Aorta (tissue), 5 donors: ENCODE measurements at regions not wholly inside any gene's neighbourhood (a gene's known extent, or its start where the extent isn't known, plus 50 kb on each side); places are given as distances from the start of the nearest gene placed in this dataset.
"Not testable (repeated sequence)": the region's sequence is repeated elsewhere in the genome, so short reads cannot be mapped to it uniquely, and the experiment has no call there.

Experiments used
- ATAC-seq: fragments of 200-7000 bp; cut with Tn5 transposase; one replicate; pipeline ENCODE4 v1.9.1; 2022; ENCODE audit warnings: moderate library complexity; ENCODE audit not compliant: low FRiP score
- DNase-seq, 2 donors: peaks; one replicate each; pipeline ENCODE4 v3.0.0-alpha.2; 2020
- H3K27ac ChIP-seq, 2 donors: one replicate each; pipeline ENCODE4 v1.5.1; 2013; ENCODE audit warnings: low read length in 2 of 2, mild to moderate bottlenecking in 2 of 2, moderate library complexity in 2 of 2, control low read depth in 1 of 2, inconsistent platforms in 1 of 2, low read depth in 1 of 2
- H3K27me3 ChIP-seq, 2 donors: one replicate each; pipeline ENCODE4 v1.6.1; 2013; ENCODE audit warnings: control low read depth in 1 of 2, low read length in 1 of 2, mild to moderate bottlenecking in 1 of 2, moderate library complexity in 1 of 2; ENCODE audit not compliant: insufficient read depth in 2 of 2, control insufficient read depth in 1 of 2
- H3K36me3 ChIP-seq, 2 donors: one replicate each; pipeline ENCODE4 v1.6.1; 2013; ENCODE audit warnings: control low read depth in 1 of 2, low read length in 1 of 2, mild to moderate bottlenecking in 1 of 2; ENCODE audit not compliant: insufficient read depth in 2 of 2, control insufficient read depth in 1 of 2
- H3K4me1 ChIP-seq, 2 donors: one replicate each; pipeline ENCODE4 v1.6.1; 2013; ENCODE audit warnings: low read length in 2 of 2, control low read depth in 1 of 2, mild to moderate bottlenecking in 1 of 2, moderate library complexity in 1 of 2; ENCODE audit not compliant: insufficient read depth in 2 of 2, control insufficient read depth in 1 of 2
- H3K4me3 ChIP-seq, 2 donors: one replicate each; pipeline ENCODE4 v1.5.1; 2013; ENCODE audit warnings: low read length in 2 of 2, control low read depth in 1 of 2, mild to moderate bottlenecking in 1 of 2
- H3K9me3 ChIP-seq: one replicate; pipeline ENCODE4 v1.6.1; 2013; ENCODE audit warnings: mild to moderate bottlenecking, low read length; ENCODE audit not compliant: control insufficient read depth
- WGBS, 2 donors: extraction: QIAGEN DNeasy Blood & Tissue Kit; methylation state at CpG; one replicate each; pipeline ENCODE4 v1.1.7; 2013; 5-methylcytosine and 5-hydroxymethylcytosine counted together
- intact Hi-C, 2 donors: fragments of 100-400 bp; cut with DNase I; formaldehyde crosslinking; loops; one replicate each; pipeline versions ENCODE4 v1.14.2 to v1.15.0; 2022
- donor health status: healthy with polysubstance abuse.
- donor health status: Bipolar disorder and iron deficiency.
- donor health status: DM: no; HTN: no; CAD: no.
- donor health status: DM: no; HTN: no; CAD: no.
- donor health status: DM: yes; HTN: yes; CAD: no.

DNA sequence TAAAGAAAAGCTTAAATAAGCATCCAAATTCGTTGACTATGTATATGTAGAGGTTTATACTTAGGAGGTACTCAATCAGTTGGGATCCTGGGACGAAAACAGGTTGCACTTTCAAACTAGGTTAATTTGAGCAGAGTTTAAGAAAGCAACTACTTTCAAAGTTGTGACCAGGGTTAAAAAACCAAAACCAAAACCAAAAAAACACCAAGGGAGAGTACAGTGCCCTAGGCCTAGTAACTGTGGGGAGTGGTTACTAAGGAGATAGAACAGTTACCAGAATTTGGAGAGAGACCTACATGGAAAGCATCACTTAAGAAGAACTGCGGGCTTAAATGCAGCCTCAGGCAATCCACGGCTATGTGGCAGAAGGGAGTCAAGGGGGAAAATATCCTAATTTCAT is 148.3 kb downstream of the JRKL start:
- Histone ChIP-seq H3K9me3 (peaks cover 2% of the 10 kb centered on the region), H3K4me1 (no peaks in the 10 kb centered on the region), H3K4me3 (no peak overlapping the region), H3K27ac (no peak overlapping the region), H3K36me3 (no peaks in the 10 kb centered on the region), H3K27me3 (no peaks in the 10 kb centered on the region)
- WGBS, 2 donors = 90 to 93% methylated on average over 4 of the region's 4 CpGs
- DNase-seq = no peak
- ATAC-seq = no peak
- intact Hi-C loops = no loop called here

DNA sequence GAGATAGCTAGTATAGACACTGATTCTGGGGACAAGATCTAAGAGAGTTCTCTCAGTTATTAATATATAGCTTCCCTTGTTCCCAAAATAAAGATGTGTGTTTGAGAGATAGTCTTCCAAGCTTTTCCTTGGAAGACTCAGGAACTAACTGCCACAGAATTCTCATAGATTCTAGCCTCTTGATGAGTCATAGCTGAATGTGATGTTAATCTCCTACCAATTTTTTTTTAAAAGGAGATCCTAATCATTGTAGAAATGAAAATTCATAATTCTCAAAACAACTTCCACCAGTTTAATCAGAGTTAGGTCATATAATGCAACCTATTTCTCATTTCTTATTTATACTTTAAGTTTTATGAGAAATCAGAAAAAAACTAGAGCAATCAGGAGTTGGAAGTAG is 148.8 kb downstream of the JRKL start:
- Histone ChIP-seq H3K4me3 (no peak overlapping the region), H3K9me3 (peaks cover 2% of the 10 kb centered on the region), H3K4me1 (no peaks in the 10 kb centered on the region), H3K27ac (no peak overlapping the region), H3K36me3 (no peaks in the 10 kb centered on the region), H3K27me3 (no peaks in the 10 kb centered on the region)
- DNase-seq = no peak
- intact Hi-C loops = no loop called here
- ATAC-seq = no peak

DNA sequence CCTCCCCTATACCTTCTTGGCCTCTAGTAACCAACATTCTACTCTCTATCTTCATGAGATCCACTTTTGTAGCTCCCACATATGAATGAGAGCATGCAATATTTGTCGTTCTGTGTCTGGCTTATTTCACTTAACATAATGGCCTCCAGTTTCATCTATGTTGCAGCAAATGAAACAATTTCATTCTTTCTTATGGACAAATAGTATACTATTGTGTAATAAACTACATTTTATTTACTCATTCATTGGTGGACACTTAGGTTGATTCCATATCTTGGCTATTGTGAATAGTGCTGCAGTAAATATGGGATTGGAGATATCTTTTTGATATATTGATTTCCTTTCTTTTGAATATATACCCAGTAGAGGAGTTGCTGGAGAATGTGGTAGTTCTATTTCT is 151.1 kb downstream of the JRKL start:
- Histone ChIP-seq H3K36me3 (no peaks in the 10 kb centered on the region), H3K4me3 (no peak overlapping the region), H3K9me3 (peaks cover 2% of the 10 kb centered on the region), H3K4me1 (no peaks in the 10 kb centered on the region), H3K27me3 (no peaks in the 10 kb centered on the region), H3K27ac (no peak overlapping the region)
- ATAC-seq (no peak), DNase-seq (no peak)
- intact Hi-C loops = no loop called here
- WGBS, 2 donors = 98% methylated on average over 1 of the region's 1 CpG

DNA sequence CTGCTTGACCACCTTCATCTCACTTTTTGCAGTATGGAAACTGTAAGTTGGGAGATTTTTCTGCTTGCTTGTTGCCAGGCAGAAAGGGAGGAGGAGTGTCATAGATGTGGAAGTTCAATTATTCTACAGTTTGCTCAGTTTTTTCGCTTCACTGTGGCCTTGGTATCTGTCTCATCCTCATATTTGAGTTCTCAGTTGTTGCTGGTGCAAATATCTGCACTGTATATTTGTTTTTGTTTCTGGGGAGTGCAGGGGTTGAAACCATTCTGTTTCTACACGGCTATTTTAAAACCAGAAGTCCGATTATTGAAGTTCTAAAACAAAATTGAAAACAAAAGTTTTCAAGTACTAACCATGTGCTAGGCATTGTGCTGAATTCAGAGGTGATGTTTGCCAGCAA is 153.4 kb downstream of the JRKL start:
- ATAC-seq = no peak
- no peak overlapping the region for H3K4me3 ChIP-seq
- DNase-seq = no peak
- intact Hi-C loops = no loop called here
- no peaks in the 10 kb centered on the region for H3K4me1 ChIP-seq
- 55 to 64% methylated on average over 3 of the region's 3 CpGs for WGBS, 2 donors
- no peaks in the 10 kb centered on the region for H3K36me3 ChIP-seq
- no peak overlapping the region for H3K27ac ChIP-seq
- no peaks in the 10 kb centered on the region for H3K27me3 ChIP-seq
- no peaks in the 10 kb centered on the region for H3K9me3 ChIP-seq

DNA sequence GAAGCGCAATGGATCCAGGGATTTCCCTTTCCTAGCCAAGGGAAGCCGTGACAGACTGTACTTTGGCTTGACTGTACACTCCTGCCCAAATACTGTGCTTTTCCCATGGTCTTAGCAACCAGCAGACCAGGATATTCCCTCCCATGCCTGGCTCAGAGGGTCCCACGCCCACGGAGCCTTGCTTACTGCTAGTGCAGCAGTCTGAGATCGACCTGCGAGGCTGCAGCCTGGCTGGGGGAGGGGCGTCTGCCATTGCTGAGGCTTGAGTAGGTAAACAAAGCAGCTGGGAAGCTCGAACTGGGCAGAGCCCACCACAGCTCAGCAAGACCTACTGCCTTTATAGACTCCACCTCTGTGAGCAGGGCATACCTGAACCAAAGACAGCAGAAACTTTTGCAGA is 155.4 kb downstream of the JRKL start:
- intact Hi-C loops, H3K27me3 ChIP-seq, H3K27ac ChIP-seq, H3K36me3 ChIP-seq, H3K9me3 ChIP-seq, ATAC-seq, H3K4me3 ChIP-seq, H3K4me1 ChIP-seq, DNase-seq: not testable (repeated sequence)
- 61 to 70% methylated on average over 8 of the region's 8 CpGs for WGBS, 2 donors

DNA sequence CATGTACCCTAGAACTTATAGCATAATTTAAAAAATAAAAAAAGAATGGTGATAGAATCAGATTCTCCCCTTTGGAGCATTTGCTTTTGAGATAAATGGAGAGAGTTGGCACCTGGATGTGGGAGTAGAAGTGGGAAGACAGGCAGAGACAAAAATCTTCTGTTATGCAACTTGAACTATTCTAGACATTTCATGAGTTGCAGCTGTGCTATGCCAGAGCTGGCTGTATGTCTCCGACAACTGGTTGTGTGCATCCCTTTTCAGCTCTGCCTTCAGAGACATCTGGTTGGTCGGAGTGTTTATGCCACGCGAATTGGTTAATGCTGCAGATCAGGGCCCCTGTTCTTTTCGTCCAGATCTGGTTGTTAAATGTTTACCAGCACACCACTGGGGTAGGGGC is 161.3 kb downstream of the JRKL start:
- DNase-seq (no peak), ATAC-seq (no peak)
- intact Hi-C loops = no loop called here
- 89% methylated on average over 5 of the region's 5 CpGs for WGBS, 2 donors
- Histone ChIP-seq H3K36me3 (no peaks in the 10 kb centered on the region), H3K4me1 (no peaks in the 10 kb centered on the region), H3K9me3 (no peaks in the 10 kb centered on the region), H3K27me3 (no peaks in the 10 kb centered on the region), H3K4me3 (no peak overlapping the region), H3K27ac (no peak overlapping the region)

DNA sequence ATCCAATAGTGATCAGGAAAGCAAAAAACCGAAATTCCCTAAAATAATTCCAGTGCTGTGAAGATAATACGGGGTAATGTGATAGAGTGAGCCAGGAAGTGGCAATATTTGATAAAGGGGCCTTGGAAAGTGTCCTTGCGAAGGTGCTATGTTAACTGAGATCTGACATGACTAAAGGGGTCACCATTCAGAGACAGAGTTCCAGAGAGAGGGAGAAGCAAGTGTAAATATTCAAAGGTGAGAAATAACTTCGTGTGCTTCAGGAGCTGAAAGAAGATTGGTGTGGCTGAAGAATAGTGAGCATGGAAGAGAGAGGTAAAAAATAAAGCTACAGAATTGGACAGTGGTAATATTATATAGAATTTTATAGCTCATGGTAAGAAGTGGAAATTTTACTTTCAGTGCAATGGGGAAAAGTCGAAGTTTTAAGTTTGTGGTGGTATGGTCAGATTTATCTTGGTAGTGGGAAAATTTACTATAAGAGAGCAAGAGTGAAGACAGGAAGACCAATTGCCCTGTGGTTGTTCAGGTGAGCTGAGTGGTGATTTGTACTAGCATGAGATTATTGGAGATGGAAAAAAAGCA is 164.5 kb downstream of the JRKL start:
- Histone ChIP-seq H3K36me3 (no peaks in the 10 kb centered on the region), H3K9me3 (no peaks in the 10 kb centered on the region), H3K4me1 (no peaks in the 10 kb centered on the region), H3K27me3 (no peaks in the 10 kb centered on the region), H3K27ac (no peak overlapping the region), H3K4me3 (no peak overlapping the region)
- DNase-seq (no peak), ATAC-seq (no peak)
- WGBS, 2 donors = 76 to 77% methylated on average over 5 of the region's 5 CpGs
- intact Hi-C loops = no loop called here

DNA sequence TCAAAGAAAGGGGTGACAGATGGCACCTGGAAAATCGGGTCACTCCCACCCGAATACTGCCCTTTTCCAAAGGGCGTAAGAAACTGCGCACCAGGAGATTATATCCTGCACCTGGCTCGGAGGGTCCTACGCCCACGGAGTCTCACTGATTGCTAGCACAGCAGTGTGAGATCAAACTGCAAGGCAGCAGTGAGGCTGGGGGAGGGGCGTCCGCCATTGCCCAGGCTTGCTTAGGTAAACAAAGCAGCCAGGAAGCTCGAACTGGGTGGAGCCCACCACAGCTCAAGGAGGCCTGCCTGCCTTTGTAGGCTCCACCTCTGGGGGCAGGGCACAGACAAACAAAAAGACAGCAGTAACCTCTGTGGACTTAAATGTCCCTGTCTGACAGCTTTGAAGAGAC is 166.0 kb downstream of the JRKL start:
- H3K27ac ChIP-seq, ATAC-seq, H3K36me3 ChIP-seq, H3K4me1 ChIP-seq, H3K4me3 ChIP-seq, intact Hi-C loops, DNase-seq, H3K9me3 ChIP-seq, H3K27me3 ChIP-seq: not testable (repeated sequence)
- WGBS, 2 donors = 88 to 93% methylated on average over 9 of the region's 10 CpGs

DNA sequence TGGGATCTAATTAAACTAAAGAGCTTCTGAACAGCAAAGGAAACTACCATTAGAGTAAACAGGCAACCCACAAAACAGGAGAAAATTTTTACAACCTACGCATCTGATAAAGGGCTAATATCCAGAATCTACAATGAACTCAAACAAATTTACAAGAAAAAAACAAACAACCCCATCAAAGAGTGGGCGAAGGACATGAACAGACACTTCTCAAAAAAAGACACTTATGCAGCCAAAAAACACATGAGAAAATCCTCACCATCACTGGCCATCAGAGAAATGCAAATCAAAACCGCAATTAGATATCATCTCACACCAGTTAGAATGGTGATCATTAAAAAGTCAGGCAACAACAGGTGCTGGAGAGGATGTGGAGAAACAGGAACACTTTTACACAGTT is 170.9 kb downstream of the JRKL start:
- DNase-seq, H3K4me1 ChIP-seq, H3K36me3 ChIP-seq, H3K27me3 ChIP-seq, H3K4me3 ChIP-seq, H3K9me3 ChIP-seq, intact Hi-C loops, H3K27ac ChIP-seq, ATAC-seq: not testable (repeated sequence)
- 99 to 100% methylated on average over 3 of the region's 3 CpGs for WGBS, 2 donors
